GM18907 (cell line): ENCODE measurements at regions not wholly inside any gene's neighbourhood (a gene's known extent, or its start where the extent isn't known, plus 50 kb on each side); places are given as distances from the start of the nearest gene placed in this dataset.

Experiments
- ATAC-seq: cut with Tn5 transposase; IDR thresholded peaks from one replicate; pipeline ENCODE4 v1.9.1; 2021; ENCODE audit warnings: mild to moderate bottlenecking, moderate library complexity; ENCODE audit not compliant: unreplicated experiment

- ATAC-seq, result no peak
These were observed 306.3 kb upstream of the ANO3 start for GRCh38 chr11:26025676-26026075.

DNA sequence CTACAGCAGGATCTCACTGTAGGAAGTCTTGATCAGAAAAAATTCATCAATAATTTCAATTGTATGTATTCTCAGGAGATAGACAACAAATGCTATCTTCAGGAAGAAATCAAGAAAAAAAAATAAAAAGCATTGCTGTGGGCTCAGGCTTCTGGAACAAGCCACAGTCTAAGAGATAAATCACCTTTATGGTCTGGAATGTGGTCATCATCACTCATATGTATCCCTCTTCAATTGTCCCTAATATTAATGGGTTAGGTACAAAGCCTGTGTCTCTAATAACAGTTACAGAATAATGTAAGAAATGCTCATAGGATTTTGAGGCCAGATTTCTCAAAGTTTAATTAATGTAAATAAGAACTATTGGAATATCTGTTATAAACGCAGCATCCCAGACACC is 305.9 kb upstream of the ANO3 start:
- no peak for ATAC-seq

DNA sequence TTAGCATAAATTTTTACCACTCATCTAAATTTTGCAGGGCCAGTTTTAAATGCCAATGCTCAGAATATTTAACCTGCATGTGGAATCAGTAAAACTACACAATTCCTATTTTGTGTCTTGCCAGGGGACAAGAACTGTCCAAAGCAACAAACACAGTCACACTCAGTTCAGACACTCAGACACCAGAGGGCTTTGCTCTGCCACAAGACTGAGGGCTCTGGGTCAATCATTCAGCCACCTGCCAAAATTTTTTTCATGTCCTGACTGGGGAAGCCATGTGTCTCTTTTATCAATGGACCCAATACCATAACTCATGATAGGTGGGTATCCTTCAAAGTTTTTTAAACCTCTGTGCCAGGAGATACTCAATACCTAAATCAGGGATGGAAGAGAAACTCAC is 304.0 kb upstream of the ANO3 start:
- ATAC-seq, result peak; percentile 66

DNA sequence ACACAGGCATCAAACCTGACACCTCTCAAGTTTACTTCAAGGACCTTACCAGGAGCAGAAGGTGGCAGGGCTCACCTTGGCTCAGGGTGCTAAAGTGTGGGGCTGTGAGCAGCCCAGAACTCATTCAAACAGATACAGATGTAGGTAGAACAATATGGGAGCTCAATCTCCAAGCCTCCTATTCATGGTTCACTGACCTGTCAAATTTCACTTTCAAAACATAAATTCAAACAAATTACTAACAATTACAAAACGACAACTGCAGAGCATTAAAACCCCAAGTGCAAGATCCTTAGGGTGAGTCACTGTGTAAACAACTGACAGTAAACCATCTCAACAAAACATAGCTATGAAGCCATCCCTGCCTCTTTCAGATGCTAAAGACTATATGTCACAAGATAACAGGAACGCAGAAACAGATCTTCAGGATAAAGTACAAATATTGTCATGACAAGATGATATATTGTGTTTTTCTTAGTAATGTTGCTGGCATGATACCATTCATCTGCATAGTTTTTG is 303.5 kb upstream of the ANO3 start:
- peak; percentile 63 for ATAC-seq

DNA sequence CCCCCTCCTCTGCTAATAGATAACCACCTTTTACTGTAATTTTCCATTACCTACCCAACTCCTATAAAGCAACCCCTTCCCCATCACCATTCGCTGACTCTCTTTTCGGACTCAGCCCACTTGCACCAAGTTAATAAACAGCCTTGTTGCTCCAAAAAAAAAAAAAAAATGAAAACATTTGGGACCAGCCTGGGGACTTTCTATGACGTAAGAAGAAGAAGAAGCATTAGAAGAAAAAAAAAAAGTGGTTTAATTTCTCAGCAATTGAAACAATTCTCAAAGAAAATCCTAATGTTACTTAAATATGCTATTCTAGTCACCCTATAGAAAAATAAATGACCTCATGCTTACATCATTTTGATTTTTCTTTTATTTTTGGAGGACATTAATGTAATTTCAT is 301.5 kb upstream of the ANO3 start:
- no peak for ATAC-seq

GRCh38 chr11:26032241-26032640 is 299.7 kb upstream of the ANO3 start:
- no peak for ATAC-seq

GRCh38 chr11:26035696-26036095 is 296.2 kb upstream of the ANO3 start:
- ATAC-seq, result no peak

DNA sequence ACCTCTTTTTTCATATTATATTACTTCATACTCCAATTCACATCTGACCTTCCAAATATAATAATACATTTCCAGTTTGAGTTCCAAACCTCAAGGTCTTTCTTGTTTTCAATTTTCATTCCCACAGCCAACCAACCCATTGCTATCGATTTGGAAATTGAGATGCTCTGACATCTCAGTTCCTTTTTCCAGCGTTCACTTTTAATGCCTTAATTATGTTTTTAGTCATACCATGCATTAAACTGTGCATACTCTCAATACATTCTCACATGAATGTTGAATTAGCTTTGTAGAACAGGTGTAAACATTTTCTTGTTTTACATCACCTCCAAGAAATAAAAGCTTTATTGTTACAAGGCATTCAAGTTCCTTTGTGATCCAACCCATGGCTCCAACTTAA is 294.2 kb upstream of the ANO3 start:
- no peak for ATAC-seq

GRCh38 chr11:26040339-26040738 is 291.6 kb upstream of the ANO3 start:
- no peak for ATAC-seq

DNA sequence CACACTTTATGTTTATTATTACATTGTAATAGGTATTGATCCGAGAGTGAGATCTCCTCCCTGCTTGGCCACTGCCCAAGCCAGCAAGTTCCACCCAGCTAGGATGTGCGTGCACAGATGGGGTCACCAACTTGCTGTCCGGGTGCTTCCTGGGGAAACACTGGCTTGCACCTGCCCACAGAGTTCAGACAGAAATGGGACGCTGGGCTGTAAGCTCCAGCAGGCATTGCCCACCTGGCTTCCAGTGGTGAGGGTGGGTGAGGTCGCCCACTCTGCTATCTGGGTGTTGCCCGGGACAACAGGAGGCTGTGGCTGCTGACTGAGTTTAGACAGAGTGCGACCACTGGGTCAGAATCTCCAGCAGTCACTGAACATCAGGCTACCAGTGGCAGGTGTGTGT is 289.8 kb upstream of the ANO3 start:
- ATAC-seq, result no peak

DNA sequence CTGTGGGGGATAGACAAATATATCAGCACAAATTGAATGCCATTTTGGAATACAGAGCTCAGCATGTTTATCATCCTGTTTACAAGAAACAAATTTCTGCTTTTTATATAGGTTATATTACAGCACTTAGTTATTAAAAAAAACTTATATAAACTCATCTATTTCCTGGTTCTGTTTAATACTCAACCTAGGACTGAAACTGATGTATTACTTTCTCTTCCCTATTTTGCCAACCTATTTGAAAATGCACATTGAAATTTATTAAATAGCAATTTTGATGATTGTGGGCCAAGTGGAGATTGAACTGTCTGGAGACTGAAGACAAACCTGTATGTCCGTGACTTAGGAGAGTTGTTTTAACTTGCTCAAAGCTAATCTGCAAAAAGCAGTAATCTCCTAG is 288.3 kb upstream of the ANO3 start:
- peak; percentile 96 for ATAC-seq

GRCh38 chr11:26044389-26044788 is 287.5 kb upstream of the ANO3 start:
- no peak for ATAC-seq

GRCh38 chr11:26045082-26045481 is 286.8 kb upstream of the ANO3 start:
- no peak for ATAC-seq

GRCh38 chr11:26048271-26048670 is 283.7 kb upstream of the ANO3 start:
- no peak for ATAC-seq

- no peak for ATAC-seq
These were observed 278.0 kb upstream of the ANO3 start for GRCh38 chr11:26053966-26054365.

- no peak for ATAC-seq
These were observed 269.3 kb upstream of the ANO3 start for GRCh38 chr11:26062660-26063059.

GRCh38 chr11:26063915-26064314 is 268.0 kb upstream of the ANO3 start:
- ATAC-seq, result peak; percentile 72

- no peak for ATAC-seq
These were observed 266.0 kb upstream of the ANO3 start for GRCh38 chr11:26065944-26066343.

- ATAC-seq, result no peak
These were observed 261.1 kb upstream of the ANO3 start for GRCh38 chr11:26070714-26071380.

DNA sequence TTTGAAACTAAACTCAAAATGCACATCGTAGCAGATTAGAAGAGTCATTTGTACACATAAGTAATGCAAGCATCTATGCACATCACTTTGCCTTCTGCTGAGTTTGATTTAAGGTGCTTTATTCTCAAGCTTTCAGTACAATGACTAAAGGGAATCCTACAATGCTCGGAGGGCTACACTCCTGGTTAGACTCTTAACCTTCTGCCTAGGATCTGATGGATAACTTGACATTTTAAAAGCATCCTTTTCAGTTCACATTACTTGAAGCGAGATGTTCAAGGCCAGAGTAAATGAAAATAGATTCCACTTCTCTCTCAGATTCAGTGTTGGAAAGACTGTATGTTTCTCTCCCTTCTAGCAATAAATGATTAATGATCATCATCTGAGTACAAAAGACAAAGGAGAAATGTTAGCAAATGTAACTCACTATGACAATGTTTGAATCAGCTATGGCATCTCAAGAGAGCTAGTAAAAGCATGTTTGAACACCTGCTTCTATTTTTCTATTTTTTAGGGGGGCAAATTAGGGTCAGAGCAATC is 259.2 kb upstream of the ANO3 start:
- no peak for ATAC-seq

DNA sequence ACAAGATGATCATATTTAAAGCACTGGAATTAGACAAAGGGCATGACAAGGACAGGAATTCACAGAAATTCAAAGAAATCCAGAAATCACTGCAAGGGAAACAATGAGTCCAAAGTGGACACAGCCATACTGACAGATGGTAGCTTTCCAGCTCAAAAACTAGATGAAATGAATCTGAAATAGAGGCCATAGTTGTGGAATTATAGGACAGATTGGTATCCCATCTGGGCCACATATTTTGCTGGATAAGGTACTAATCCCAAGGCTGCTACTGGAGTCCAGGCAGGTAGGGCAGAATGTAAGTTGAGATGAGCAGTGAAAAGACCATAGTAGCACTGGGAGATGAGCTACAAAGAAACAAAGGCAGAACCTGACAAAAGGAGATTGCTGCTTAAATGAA is 258.3 kb upstream of the ANO3 start:
- ATAC-seq, result no peak

- no peak for ATAC-seq
These were observed 255.5 kb upstream of the ANO3 start for GRCh38 chr11:26076233-26076990.
